Endothelial cell of umbilical vein (primary cell): ENCODE measurements at regions not wholly inside any gene's neighbourhood (a gene's known extent, or its start where the extent isn't known, plus 50 kb on each side); places are given as distances from the start of the nearest gene placed in this dataset.

Experiments used
- BruUV-seq: library from RNA; stranded (reverse); fragments of 400-500 nt; replicated peaks from 2 replicates; lab custom pipeline; 2021; lab: Mats Ljungman, UMichigan
- CTCF ChIA-PET: fragments of 300-600, 350-600 bp; sonication (Branson Sonifier 250); formaldehyde crosslinking; loops from one replicate; lab custom pipeline; 2021; ENCODE audit warnings: antibody characterized with exemption, inconsistent platforms; lab: Charles Lee
- POLR2A ChIA-PET: fragments of 300-600, 350-600 bp; sonication (Branson Sonifier 250); formaldehyde crosslinking; loops from one replicate; lab custom pipeline; 2021; ENCODE audit warnings: antibody characterized with exemption, inconsistent platforms; lab: Charles Lee
- DNase-seq: peaks from one replicate; pipeline ENCODE4 v3.0.0-alpha.2; 2011; ENCODE audit warnings: low read depth, low spot score
- FAIRE-seq: peaks from 2 replicates; lab custom pipeline; 2011; peaks lifted over from hg19 to GRCh38; lab: Jason Lieb, UNC
- H2AFZ ChIP-seq: 2 replicates; pipeline ENCODE4 v1.6.0; 2012; ENCODE audit warnings: low read depth, low read length, control low read depth, inconsistent platforms
- H3K27ac ChIP-seq: 2 replicates; pipeline ENCODE4 v1.5.1; 2011; ENCODE audit warnings: low read depth, mild to moderate bottlenecking, control low read depth, low read length, moderate library complexity; ENCODE audit not compliant: insufficient read depth
- H3K27me3 ChIP-seq, 2 experiments: 2 replicates each; pipeline versions ENCODE4 v1.6.0 to v1.6.1; 2011; ENCODE audit warnings: low read length in 2 of 2, mixed read lengths in 1 of 2; ENCODE audit not compliant: control insufficient read depth in 2 of 2, insufficient read depth in 2 of 2
- H3K36me3 ChIP-seq, 2 experiments: 2 replicates in 1 of 2; 3 replicates in 1 of 2; pipeline ENCODE4 v1.5.1; 2011; ENCODE audit warnings: low read length in 2 of 2, mild to moderate bottlenecking in 1 of 2, moderate library complexity in 1 of 2; ENCODE audit not compliant: control insufficient read depth in 2 of 2, insufficient read depth in 2 of 2; ENCODE audit errors: extremely low read depth in 1 of 2
- H3K4me1 ChIP-seq: 3 replicates; pipeline ENCODE4 v1.5.1; 2011; ENCODE audit warnings: mild to moderate bottlenecking, low read length; ENCODE audit not compliant: control insufficient read depth, insufficient read depth; ENCODE audit errors: extremely low read depth
- H3K4me2 ChIP-seq: 2 replicates; pipeline ENCODE4 v1.6.1; 2011; ENCODE audit warnings: low read length, control low read depth, mixed read lengths; ENCODE audit not compliant: insufficient read depth
- H3K4me3 ChIP-seq, 3 experiments: fragments of 200-600 bp in 1 of 3; sonication (generic), shearing (Covaris generic) in 1 of 3; replicated peaks in 1 of 3; 2 replicates each; pipeline ENCODE4 v1.5.1; 2011 to 2016; ENCODE audit warnings: control low read depth in 3 of 3, low read length in 3 of 3, mild to moderate bottlenecking in 2 of 3, inconsistent platforms in 1 of 3, low read depth in 1 of 3, moderate library complexity in 1 of 3; ENCODE audit not compliant: insufficient read depth in 1 of 3
- H3K79me2 ChIP-seq: 2 replicates; pipeline ENCODE4 v1.6.0; 2012; ENCODE audit warnings: low read length, inconsistent platforms; ENCODE audit not compliant: control insufficient read depth, insufficient read depth
- H3K9ac ChIP-seq: replicated peaks from 2 replicates; pipeline ENCODE3; 2011; ENCODE audit warnings: low read length, control low read depth; ENCODE audit not compliant: insufficient read depth; ENCODE audit errors: extremely low read depth
- H3K9me1 ChIP-seq: replicated peaks from 3 replicates; pipeline ENCODE4 v1.6.0; 2011; ENCODE audit warnings: mild to moderate bottlenecking, low read length; ENCODE audit not compliant: control insufficient read depth, insufficient read depth; ENCODE audit errors: extremely low read depth
- H3K9me3 ChIP-seq: replicated peaks from 2 replicates; pipeline ENCODE4 v1.5.1; 2012; ENCODE audit warnings: low read length, inconsistent platforms; ENCODE audit not compliant: control insufficient read depth, insufficient read depth
- H4K20me1 ChIP-seq: replicated peaks from 2 replicates; pipeline ENCODE3; 2011; ENCODE audit warnings: mild to moderate bottlenecking, low read length; ENCODE audit not compliant: control insufficient read depth, insufficient read depth; ENCODE audit errors: extremely low read depth
- EZH2 ChIP-seq: IDR thresholded peaks from 2 replicates; pipeline ENCODE4 v1.6.1; 2012; ENCODE audit warnings: borderline replicate concordance, low read depth, mild to moderate bottlenecking, moderate library complexity, low read length, inconsistent platforms; ENCODE audit not compliant: severe bottlenecking
- FOS ChIP-seq: IDR thresholded peaks from 2 replicates; pipeline ENCODE4 v1.6.1; 2011; ENCODE audit warnings: mild to moderate bottlenecking, low read length, moderate library complexity, borderline replicate concordance; ENCODE audit not compliant: insufficient read depth
- GATA2 ChIP-seq: IDR thresholded peaks from 2 replicates; pipeline ENCODE4 v1.7.0; 2011; ENCODE audit warnings: low read depth, mild to moderate bottlenecking, moderate library complexity, mixed read lengths, low read length; ENCODE audit not compliant: insufficient read length, insufficient read depth
- JUN ChIP-seq: IDR thresholded peaks from 2 replicates; pipeline ENCODE4 v1.6.1; 2011; ENCODE audit warnings: borderline replicate concordance, low read depth; ENCODE audit not compliant: insufficient read length, insufficient read depth
- MYC ChIP-seq: IDR thresholded peaks from one replicate; pipeline ENCODE4 v1.6.1; 2011; ENCODE audit warnings: mild to moderate bottlenecking, low read depth, low read length
- POLR2A ChIP-seq: IDR thresholded peaks from 2 replicates; pipeline ENCODE4 v1.6.1; 2012; ENCODE audit warnings: low read depth, mild to moderate bottlenecking, control low read depth, low read length
- POLR2AphosphoS5 ChIP-seq: IDR thresholded peaks from 2 replicates; pipeline ENCODE4 v1.6.1; 2012; ENCODE audit warnings: low read depth, mild to moderate bottlenecking, control low read depth, low read length, moderate library complexity; ENCODE audit not compliant: insufficient read depth
- dilution Hi-C: fragments of 300-500 bp; cut with MboI; formaldehyde crosslinking; loops from one replicate; pipeline ENCODE4 v1.15.0; 2019; ENCODE audit warnings: low sequenced_read_pairs; ENCODE audit not compliant: extremely low pct_ligation_motif_present
- intact Hi-C: fragments of 100-400 bp; cut with micrococcal nuclease; formaldehyde crosslinking; loops from one replicate; pipeline ENCODE4 v1.10.0; 2022
- TF ChIP-seq, protein P1 (sequence below): IDR thresholded peaks from 2 replicates; pipeline ENCODE4 v1.6.1; 2011; ENCODE audit not compliant: insufficient read depth, insufficient read length
- TF ChIP-seq, protein P2 (sequence below), 2 donors: IDR thresholded peaks; 1 replicate in 1 of 2; 2 replicates in 1 of 2; pipeline ENCODE4 v1.5.1; 2011; ENCODE audit warnings: low read length in 2 of 2, mild to moderate bottlenecking in 2 of 2, moderate library complexity in 2 of 2, control low read depth in 1 of 2, inconsistent platforms in 1 of 2, low read depth in 1 of 2; ENCODE audit not compliant: insufficient read depth in 1 of 2; ENCODE audit errors: extremely low read depth in 1 of 2

GRCh38 chr11:27806122-27806521, 105.9 kb upstream of the BDNF start:
- no peak overlapping the region for H2AFZ ChIP-seq
- H3K4me2 ChIP-seq, result no peak overlapping the region
- ChIA-PET POLR2A (no interaction called here), CTCF (no interaction called here)
- no peaks in the 10 kb centered on the region for H3K9me1 ChIP-seq
- H3K27ac ChIP-seq, result no peak overlapping the region
- H3K36me3 ChIP-seq, result no peaks in the 10 kb centered on the region
- no peaks in the 10 kb centered on the region for H3K4me1 ChIP-seq
- H3K4me3 ChIP-seq, result no peak overlapping the region
- no peaks in the 10 kb centered on the region for H4K20me1 ChIP-seq
- FAIRE-seq, result no peak
- TF ChIP-seq POLR2A (no peak), MYC (no peak), FOS (no peak), JUN (no peak), GATA2 (no peak), POLR2AphosphoS5 (no peak)
- TF ChIP-seq, protein P1, sequence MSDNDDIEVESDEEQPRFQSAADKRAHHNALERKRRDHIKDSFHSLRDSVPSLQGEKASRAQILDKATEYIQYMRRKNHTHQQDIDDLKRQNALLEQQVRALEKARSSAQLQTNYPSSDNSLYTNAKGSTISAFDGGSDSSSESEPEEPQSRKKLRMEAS, result no peak
- H3K27me3 ChIP-seq, result peaks cover 1 to 2% of the 10 kb centered on the region in 2 experiments
- no TSS peak for BruUV-seq
- dilution Hi-C loops, result no loop called here
- no peaks in the 10 kb centered on the region for H3K9me3 ChIP-seq
- no peak for DNase-seq
- no peak overlapping the region for H3K9ac ChIP-seq
- intact Hi-C loops, result no loop called here
- no peaks in the 10 kb centered on the region for H3K79me2 ChIP-seq

- H3K79me2 ChIP-seq, result no peaks in the 10 kb centered on the region
- intact Hi-C loops, result no loop called here
- H3K4me1 ChIP-seq, result no peaks in the 10 kb centered on the region
- BruUV-seq, result no TSS peak
- POLR2A ChIA-PET, result no interaction called here
- H3K9me3 ChIP-seq, result no peaks in the 10 kb centered on the region
- H4K20me1 ChIP-seq, result no peaks in the 10 kb centered on the region
- H3K4me2 ChIP-seq, result no peak overlapping the region
- TF ChIP-seq GATA2, result no peak
- TF ChIP-seq, protein P1, result no peak
- no peak for TF ChIP-seq POLR2AphosphoS5
- TF ChIP-seq, protein P2, sequence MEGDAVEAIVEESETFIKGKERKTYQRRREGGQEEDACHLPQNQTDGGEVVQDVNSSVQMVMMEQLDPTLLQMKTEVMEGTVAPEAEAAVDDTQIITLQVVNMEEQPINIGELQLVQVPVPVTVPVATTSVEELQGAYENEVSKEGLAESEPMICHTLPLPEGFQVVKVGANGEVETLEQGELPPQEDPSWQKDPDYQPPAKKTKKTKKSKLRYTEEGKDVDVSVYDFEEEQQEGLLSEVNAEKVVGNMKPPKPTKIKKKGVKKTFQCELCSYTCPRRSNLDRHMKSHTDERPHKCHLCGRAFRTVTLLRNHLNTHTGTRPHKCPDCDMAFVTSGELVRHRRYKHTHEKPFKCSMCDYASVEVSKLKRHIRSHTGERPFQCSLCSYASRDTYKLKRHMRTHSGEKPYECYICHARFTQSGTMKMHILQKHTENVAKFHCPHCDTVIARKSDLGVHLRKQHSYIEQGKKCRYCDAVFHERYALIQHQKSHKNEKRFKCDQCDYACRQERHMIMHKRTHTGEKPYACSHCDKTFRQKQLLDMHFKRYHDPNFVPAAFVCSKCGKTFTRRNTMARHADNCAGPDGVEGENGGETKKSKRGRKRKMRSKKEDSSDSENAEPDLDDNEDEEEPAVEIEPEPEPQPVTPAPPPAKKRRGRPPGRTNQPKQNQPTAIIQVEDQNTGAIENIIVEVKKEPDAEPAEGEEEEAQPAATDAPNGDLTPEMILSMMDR (IDR thresholded peaks at IDR 0.05; ENCODE audit: extremely low read depth in 1 of 2, insufficient read depth in 1 of 2, low read depth in 1 of 2, low read length in 2 of 2), result no peak
- no peak for TF ChIP-seq POLR2A
- no peak for TF ChIP-seq MYC
- no peak for TF ChIP-seq JUN
- TF ChIP-seq EZH2, result no peak
- no peak for TF ChIP-seq FOS
- no peak for FAIRE-seq
- no peaks in the 10 kb centered on the region for H3K9me1 ChIP-seq
- dilution Hi-C loops, result no loop called here
- H3K4me3 ChIP-seq, result no peak overlapping the region
- H3K27me3 ChIP-seq, result peaks cover 3 to 12% of the 10 kb centered on the region in 2 experiments
- H2AFZ ChIP-seq, result no peak overlapping the region
- CTCF ChIA-PET, result no interaction called here
- no peak for DNase-seq
- no peaks in the 10 kb centered on the region for H3K36me3 ChIP-seq
- H3K27ac ChIP-seq, result no peak overlapping the region
- no peak overlapping the region for H3K9ac ChIP-seq
These were observed 96.0 kb upstream of the BDNF start for GRCh38 chr11:27795955-27796861.
